Left colon (tissue), 2 donors: ENCODE measurements at regions not wholly inside any gene's neighbourhood (a gene's known extent, or its start where the extent isn't known, plus 50 kb on each side); places are given as distances from the start of the nearest gene placed in this dataset.
A peak's percentile ranks its signal among the peaks of the same experiment; 100 is the strongest.
"Not testable (repeated sequence)": the region's sequence is repeated elsewhere in the genome, so short reads cannot be mapped to it uniquely, and the experiment has no call there.

ENCODE experiments used
- ATAC-seq: fragments of 200-7000 bp; cut with Tn5 transposase; one replicate; pipeline ENCODE4 v1.9.1; 2020; ENCODE audit warnings: mild to moderate bottlenecking, moderate library complexity
- DNase-seq, 2 donors: peaks; one replicate each; pipeline ENCODE4 v3.0.0-alpha.2; 2020
- intact Hi-C, 2 donors: fragments of 100-400 bp; cut with DNase I in 1 of 2; cut with micrococcal nuclease in 1 of 2; formaldehyde crosslinking; loops; one replicate each; pipeline versions ENCODE4 v1.11.2 to v1.14.0; 2022; cut with DNase I, micrococcal nuclease
- donor health status: DM: no; HTN: no; CAD: no.
- donor health status: DM: yes; HTN: yes; CAD: no.

GRCh38 chr9:7636838-7637467 is 162.6 kb downstream of the DMAC1 start:
- DNase-seq, result no peak
- intact Hi-C loops, result no loop called here
- ATAC-seq, result no peak

GRCh38 chr9:7636309-7636708 is 163.3 kb downstream of the DMAC1 start:
- ATAC-seq, result no peak
- DNase-seq, result no peak

GRCh38 chr9:7626571-7627029 is 173.0 kb downstream of the DMAC1 start:
- intact Hi-C loops, result not testable (repeated sequence)

More at GRCh38 chr9:7636309-7636708, 163.3 kb downstream of the DMAC1 start:
- intact Hi-C loops, result no loop called here

GRCh38 chr9:7622481-7622880 is 177.1 kb downstream of the DMAC1 start:
- intact Hi-C loops, result no loop called here
- ATAC-seq (no peak), DNase-seq (no peak)

More at GRCh38 chr9:7626571-7627029, 173.0 kb downstream of the DMAC1 start:
- not testable (repeated sequence) for ATAC-seq, DNase-seq

- intact Hi-C loops, result no loop called here
- DNase-seq, result no peak
- no peak for ATAC-seq
These were observed 184.2 kb downstream of the DMAC1 start for GRCh38 chr9:7615344-7615743.

- no peak for ATAC-seq
- no peak for DNase-seq
- intact Hi-C loops, result no loop called here
These were observed 185.6 kb downstream of the DMAC1 start for GRCh38 chr9:7613931-7614330.

- ATAC-seq, result no peak
These were observed 191.3 kb downstream of the DMAC1 start for GRCh38 chr9:7608261-7608660.

GRCh38 chr9:7607421-7607820 is 192.2 kb downstream of the DMAC1 start:
- DNase-seq (no peak), ATAC-seq (no peak)
- intact Hi-C loops, result no loop called here

More at GRCh38 chr9:7608261-7608660, 191.3 kb downstream of the DMAC1 start:
- intact Hi-C loops, result no loop called here
- no peak for DNase-seq

GRCh38 chr9:7606591-7606990 is 193.0 kb downstream of the DMAC1 start:
- intact Hi-C loops, result no loop called here
- DNase-seq (no peak), ATAC-seq (no peak)

- intact Hi-C loops, result no loop called here
- DNase-seq (no peak), ATAC-seq (no peak)
These were observed 197.8 kb downstream of the DMAC1 start for GRCh38 chr9:7601739-7602138.

GRCh38 chr9:7597716-7598115 is 201.9 kb downstream of the DMAC1 start:
- intact Hi-C loops, result no loop called here
- DNase-seq (no peak), ATAC-seq (no peak)

GRCh38 chr9:7592321-7593316 is 207.0 kb downstream of the DMAC1 start:
- DNase-seq (no peak), ATAC-seq (no peak)
- intact Hi-C loops, result no loop called here

GRCh38 chr9:7591501-7591900 is 208.1 kb downstream of the DMAC1 start:
- intact Hi-C loops, result no loop called here
- ATAC-seq, result no peak
- no peak for DNase-seq

GRCh38 chr9:7580568-7580967 is 219.0 kb downstream of the DMAC1 start:
- DNase-seq, result no peak
- intact Hi-C loops, result no loop called here
- no peak for ATAC-seq

- no peak for DNase-seq
- intact Hi-C loops, result no loop called here
- ATAC-seq, result no peak
These were observed 220.2 kb downstream of the DMAC1 start for GRCh38 chr9:7579351-7579750.

GRCh38 chr9:7578951-7579350 is 220.6 kb downstream of the DMAC1 start:
- intact Hi-C loops, result no loop called here

GRCh38 chr9:7570107-7570720 is 229.4 kb downstream of the DMAC1 start:
- peak; percentile 71 for ATAC-seq
- peak; percentile 39 to 60 for DNase-seq
- intact Hi-C loops, result no loop called here

More at GRCh38 chr9:7578951-7579350, 220.6 kb downstream of the DMAC1 start:
- no peak for ATAC-seq
- DNase-seq, result no peak

- no peak for DNase-seq
- no peak for ATAC-seq
- intact Hi-C loops, result no loop called here
These were observed 231.9 kb downstream of the DMAC1 start for GRCh38 chr9:7567687-7568086.

GRCh38 chr9:7561527-7562080 is 238.0 kb downstream of the DMAC1 start:
- no peak for DNase-seq
- intact Hi-C loops, result no loop called here

More at GRCh38 chr9:7561527-7562080, 238.0 kb downstream of the DMAC1 start:
- ATAC-seq, result no peak
